ENCODE measurements at regions not wholly inside any gene's neighbourhood (a gene's known extent, or its start where the extent isn't known, plus 50 kb on each side); places are given as distances from the start of the nearest gene placed in this dataset.

GRCh38 chr2:41846962-41847361 is 200.9 kb upstream of the PKDCC start:
- CTCF ChIA-PET: interaction anchor here (0.5 kb wide), 1 partner anchor 242 kb away, joined by 12 read pairs; no protein-coding TSS in a partner anchor
- Histone ChIP-seq H3K4me1 (ENCODE audit: insufficient read depth, low read length, poor library complexity, severe bottlenecking) (no peaks in the 10 kb centered on the region), H3K36me3 (ENCODE audit: insufficient read depth, low read length, poor library complexity, severe bottlenecking) (no peaks in the 10 kb centered on the region), H3K4me3 (ENCODE audit: low read depth, low read length, poor library complexity, severe bottlenecking) (no peak overlapping the region), H3K9me3 (ENCODE audit: low read depth, low read length, poor library complexity, severe bottlenecking) (no peaks in the 10 kb centered on the region), H3K27me3 (replicated peaks; ENCODE audit: insufficient read depth, low read depth, low read length, poor library complexity) (peaks cover 7% of the 10 kb centered on the region), H3K27ac (ENCODE audit: low read depth, low read length, poor library complexity, severe bottlenecking) (no peak overlapping the region)
- DNase-seq (ENCODE audit: low spot score): no peak
- TF ChIP-seq EZH2 (IDR thresholded peaks at IDR 0.05; ENCODE audit: borderline replicate concordance, low read depth, low read length, poor library complexity, severe bottlenecking): no peak
- no peak for TF ChIP-seq CTCF (conservative IDR thresholded peaks at IDR 0.05; ENCODE audit: low read depth, low read length)
- POLR2A ChIA-PET (ENCODE audit: low non-redundant PET): no interaction called here
- BruUV-seq (replicated peaks): no TSS peak
- intact Hi-C loops (cut with micrococcal nuclease; ENCODE audit: unreplicated experiment): no loop called here

- peaks cover 7% of the 10 kb centered on the region for H3K27me3 ChIP-seq (replicated peaks; ENCODE audit: insufficient read depth, low read depth, low read length, poor library complexity)
- intact Hi-C loops (cut with micrococcal nuclease; ENCODE audit: unreplicated experiment): no loop called here
These were observed 199.9 kb upstream of the PKDCC start for GRCh38 chr2:41847744-41848441.

DNA sequence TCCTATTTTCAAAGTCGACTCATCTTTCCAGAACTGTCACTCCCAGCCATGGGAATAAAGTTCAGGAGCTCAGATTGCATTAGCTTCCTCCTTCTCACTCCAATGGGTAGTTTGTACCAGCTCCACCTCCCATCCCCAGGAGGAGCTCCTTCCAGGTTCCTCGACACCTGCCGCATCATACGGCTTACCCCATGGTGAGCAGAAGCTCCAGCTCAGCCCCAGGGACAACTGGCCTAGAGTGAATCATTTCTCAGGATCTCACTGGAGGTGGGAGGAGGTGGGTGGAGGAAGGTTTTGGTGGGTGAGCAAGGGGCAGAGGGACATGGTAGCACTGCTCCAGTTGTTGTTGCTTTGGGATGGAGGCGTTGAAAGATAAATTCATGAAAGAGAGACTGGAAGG is 196.3 kb upstream of the PKDCC start:
- Histone ChIP-seq H3K9me3 (ENCODE audit: low read depth, low read length, poor library complexity, severe bottlenecking) (no peaks in the 10 kb centered on the region), H3K4me1 (ENCODE audit: insufficient read depth, low read length, poor library complexity, severe bottlenecking) (no peaks in the 10 kb centered on the region), H3K4me3 (ENCODE audit: low read depth, low read length, poor library complexity, severe bottlenecking) (no peak overlapping the region), H3K36me3 (ENCODE audit: insufficient read depth, low read length, poor library complexity, severe bottlenecking) (no peaks in the 10 kb centered on the region), H3K27me3 (replicated peaks; ENCODE audit: insufficient read depth, low read depth, low read length, poor library complexity) (no peaks in the 10 kb centered on the region), H3K27ac (ENCODE audit: low read depth, low read length, poor library complexity, severe bottlenecking) (no peak overlapping the region)
- ChIA-PET CTCF (interaction anchor here (0.6 kb wide), 1 partner anchor 12 kb away, joined by 13 read pairs; no protein-coding TSS in a partner anchor), POLR2A (ENCODE audit: low non-redundant PET) (no interaction called here)
- no peak for TF ChIP-seq CTCF (conservative IDR thresholded peaks at IDR 0.05; ENCODE audit: low read depth, low read length)
- no peak for TF ChIP-seq EZH2 (IDR thresholded peaks at IDR 0.05; ENCODE audit: borderline replicate concordance, low read depth, low read length, poor library complexity, severe bottlenecking)
- no peak for DNase-seq (ENCODE audit: low spot score)
- no TSS peak for BruUV-seq (replicated peaks)
- intact Hi-C loops (cut with micrococcal nuclease; ENCODE audit: unreplicated experiment): loop anchor here (10.0 kb wide), 1 partner anchor 813 kb away; no protein-coding TSS in a partner anchor

More at GRCh38 chr2:41847744-41848441, 199.9 kb upstream of the PKDCC start:
- Histone ChIP-seq H3K4me1 (ENCODE audit: insufficient read depth, low read length, poor library complexity, severe bottlenecking) (no peaks in the 10 kb centered on the region), H3K27ac (ENCODE audit: low read depth, low read length, poor library complexity, severe bottlenecking) (no peak overlapping the region), H3K4me3 (ENCODE audit: low read depth, low read length, poor library complexity, severe bottlenecking) (no peak overlapping the region), H3K9me3 (ENCODE audit: low read depth, low read length, poor library complexity, severe bottlenecking) (no peaks in the 10 kb centered on the region), H3K36me3 (ENCODE audit: insufficient read depth, low read length, poor library complexity, severe bottlenecking) (no peaks in the 10 kb centered on the region)
- TF ChIP-seq CTCF (conservative IDR thresholded peaks at IDR 0.05; ENCODE audit: low read depth, low read length) (no peak), EZH2 (IDR thresholded peaks at IDR 0.05; ENCODE audit: borderline replicate concordance, low read depth, low read length, poor library complexity, severe bottlenecking) (no peak)
- CTCF ChIA-PET: interaction anchor here (0.6 to 0.7 kb wide), 2 partner anchors 82 to 181 kb away, joined by 3 read pairs; no protein-coding TSS in a partner anchor
- DNase-seq (ENCODE audit: low spot score): no peak
- POLR2A ChIA-PET (ENCODE audit: low non-redundant PET): no interaction called here
- BruUV-seq (replicated peaks): no TSS peak

All from A673 (cell line).